BJ (cell line): ENCODE measurements at regions not wholly inside any gene's neighbourhood (a gene's known extent, or its start where the extent isn't known, plus 50 kb on each side); places are given as distances from the start of the nearest gene placed in this dataset.

Experiments used
- CTCF ChIA-PET: fragments of 350-600 bp; formaldehyde crosslinking; extraction: SDS; loops from one replicate; lab custom pipeline; 2021; ENCODE audit warnings: antibody characterized with exemption, inconsistent platforms; lab: Yijun Ruan, JAX
- POLR2A ChIA-PET: fragments of 300-600 bp; sonication (Branson Sonifier 250); formaldehyde crosslinking; extraction: SDS; loops from one replicate; lab custom pipeline; 2021; ENCODE audit warnings: antibody characterized with exemption; lab: Charles Lee
- DNase-seq: peaks from one replicate; pipeline ENCODE4 v3.0.0-alpha.2; 2011; ENCODE audit warnings: low read depth
- H3K27me3 ChIP-seq: 2 replicates; pipeline ENCODE4 v1.6.0; 2011; ENCODE audit warnings: low read length; ENCODE audit not compliant: control insufficient read depth, insufficient read depth
- H3K36me3 ChIP-seq: 2 replicates; pipeline ENCODE4 v1.5.1; 2011; ENCODE audit warnings: low read length; ENCODE audit not compliant: control insufficient read depth, insufficient read depth
- H3K4me3 ChIP-seq: 2 replicates; pipeline ENCODE4 v1.5.1; 2011; ENCODE audit warnings: low read depth, mild to moderate bottlenecking, control low read depth, low read length
- CTCF ChIP-seq: IDR thresholded peaks from 2 replicates; pipeline ENCODE4 v1.5.1; 2011; ENCODE audit warnings: low read depth, mild to moderate bottlenecking, control low read depth, inconsistent platforms, low read length, moderate library complexity; ENCODE audit not compliant: insufficient read depth

DNA sequence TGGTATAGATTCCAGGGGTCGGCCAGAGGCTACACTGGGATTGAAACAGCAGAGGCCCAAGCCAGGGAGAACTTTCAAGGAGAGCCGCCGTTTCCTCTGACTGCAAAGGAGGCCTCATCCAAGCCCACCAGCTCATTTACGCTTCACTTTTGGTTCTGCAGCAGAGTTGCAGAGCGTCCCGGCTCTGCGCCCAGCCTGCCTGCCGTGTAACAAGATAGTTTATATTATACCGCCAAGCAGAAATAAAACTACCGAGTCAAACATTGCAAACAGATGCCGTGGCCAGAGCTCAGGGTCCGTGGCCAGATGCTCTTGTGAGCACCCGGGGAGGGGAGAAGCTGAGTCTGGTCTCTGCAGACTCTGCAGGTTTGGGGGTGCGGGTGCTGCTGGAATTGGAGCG, 60.7 kb upstream of the TBX3 start:
- H3K4me3 ChIP-seq = no peak overlapping the region
- ChIA-PET CTCF (interaction anchor here (0.7 kb wide), 1 partner anchor 49 kb away, joined by 3 read pairs; no protein-coding TSS in a partner anchor), POLR2A (interaction anchor here (0.5 to 0.6 kb wide), 2 partner anchors 20 to 61 kb away, joined by 3 to 5 read pairs; partner anchors contain the start of gene TBX3)
- DNase-seq = no peak
- TF ChIP-seq CTCF = no peak
- no peaks in the 10 kb centered on the region for H3K36me3 ChIP-seq
- no peaks in the 10 kb centered on the region for H3K27me3 ChIP-seq

- POLR2A ChIA-PET = interaction anchor here (0.5 to 0.6 kb wide), 2 partner anchors 20 to 60 kb away, joined by 3 to 5 read pairs; partner anchors contain the start of gene TBX3
- H3K27me3 ChIP-seq = no peaks in the 10 kb centered on the region
- CTCF ChIA-PET = interaction anchor here (0.7 to 0.9 kb wide), 2 partner anchors 25 to 49 kb away, joined by 3 read pairs; no protein-coding TSS in a partner anchor
- no peak for TF ChIP-seq CTCF
- no peaks in the 10 kb centered on the region for H3K36me3 ChIP-seq
- DNase-seq = no peak
- H3K4me3 ChIP-seq = no peak overlapping the region
These were observed 60.3 kb upstream of the TBX3 start for GRCh38 chr12:114744285-114744684.

GRCh38 chr12:114743799-114744198, 59.8 kb upstream of the TBX3 start:
- no peak for DNase-seq
- ChIA-PET POLR2A (no interaction called here), CTCF (interaction anchor here (0.9 kb wide), 1 partner anchor 24 kb away, joined by 3 read pairs; no protein-coding TSS in a partner anchor)
- Histone ChIP-seq H3K27me3 (no peaks in the 10 kb centered on the region), H3K4me3 (no peak overlapping the region), H3K36me3 (no peaks in the 10 kb centered on the region)
- no peak for TF ChIP-seq CTCF

- DNase-seq = no peak
- ChIA-PET POLR2A (no interaction called here), CTCF (interaction anchor here (0.9 kb wide), 1 partner anchor 24 kb away, joined by 3 read pairs; no protein-coding TSS in a partner anchor)
- no peak for TF ChIP-seq CTCF
- Histone ChIP-seq H3K4me3 (no peak overlapping the region), H3K27me3 (no peaks in the 10 kb centered on the region), H3K36me3 (no peaks in the 10 kb centered on the region)
These were observed 59.3 kb upstream of the TBX3 start for GRCh38 chr12:114743289-114743688.

GRCh38 chr12:114742363-114742762, 58.4 kb upstream of the TBX3 start:
- no peak for TF ChIP-seq CTCF
- Histone ChIP-seq H3K27me3 (no peaks in the 10 kb centered on the region), H3K36me3 (no peaks in the 10 kb centered on the region), H3K4me3 (no peak overlapping the region)
- DNase-seq = no peak
- CTCF ChIA-PET = no interaction called here
- POLR2A ChIA-PET = no interaction called here
